IMR-90 (cell line): ENCODE measurements at regions not wholly inside any gene's neighbourhood (a gene's known extent, or its start where the extent isn't known, plus 50 kb on each side); places are given as distances from the start of the nearest gene placed in this dataset.

Experiments used
- ATAC-seq: fragments of 200-7000 bp; cut with Tn5 transposase; 2 replicates; pipeline ENCODE4 v1.9.1; 2020; ENCODE audit warnings: low read depth, mild to moderate bottlenecking, moderate library complexity
- BruUV-seq: library from RNA; stranded (reverse); fragments of 400-500 nt; replicated peaks from 2 replicates; lab custom pipeline; 2021; lab: Mats Ljungman, UMichigan
- CTCF ChIA-PET: fragments of 300-600 bp; formaldehyde crosslinking; extraction: SDS; loops from one replicate; lab custom pipeline; 2021; ENCODE audit warnings: antibody characterized with exemption; lab: Yijun Ruan, JAX
- POLR2A ChIA-PET: fragments of 300-600 bp; sonication (Branson Sonifier 250); formaldehyde crosslinking; loops from one replicate; lab custom pipeline; 2022; ENCODE audit warnings: antibody characterized with exemption; ENCODE audit not compliant: unreplicated experiment; lab: Charles Lee
- DNase-seq: peaks from one replicate; pipeline ENCODE4 v3.0.0; 2013
- H2AFZ ChIP-seq: replicated peaks from 2 replicates; pipeline ENCODE3; 2013; ENCODE audit warnings: low read length, mild to moderate bottlenecking; ENCODE audit not compliant: poor library complexity
- H2AK5ac ChIP-seq: 2 replicates; pipeline ENCODE4 v1.6.1; 2013; ENCODE audit warnings: low read depth, low read length, inconsistent platforms
- H2AK9ac ChIP-seq: replicated peaks from 2 replicates; pipeline ENCODE3; 2013; ENCODE audit warnings: mild to moderate bottlenecking, low read depth, low read length, moderate library complexity; ENCODE audit not compliant: poor library complexity
- H2BK120ac ChIP-seq: 2 replicates; pipeline ENCODE4 v1.6.1; 2013; ENCODE audit warnings: low read depth, low read length, inconsistent platforms
- H2BK15ac ChIP-seq: 3 replicates; pipeline ENCODE4 v1.6.1; 2013; ENCODE audit warnings: low read depth, low read length, inconsistent platforms
- H2BK20ac ChIP-seq: 2 replicates; pipeline ENCODE4 v1.6.1; 2013; ENCODE audit warnings: low read depth, mild to moderate bottlenecking, inconsistent platforms, low read length, moderate library complexity
- H2BK5ac ChIP-seq: 2 replicates; pipeline ENCODE4 v1.6.1; 2013; ENCODE audit warnings: mild to moderate bottlenecking, low read depth, low read length, inconsistent platforms; ENCODE audit not compliant: poor library complexity, severe bottlenecking
- H3K14ac ChIP-seq: replicated peaks from 2 replicates; pipeline ENCODE4 v1.6.1; 2013; ENCODE audit warnings: low read depth, low read length, inconsistent platforms
- H3K18ac ChIP-seq: 2 replicates; pipeline ENCODE4 v1.6.1; 2013; ENCODE audit warnings: low read depth, low read length, control low read depth
- H3K23ac ChIP-seq: 2 replicates; pipeline ENCODE4 v1.6.1; 2013; ENCODE audit warnings: low read depth, low read length, inconsistent platforms
- H3K27ac ChIP-seq: 2 replicates; pipeline ENCODE4 v1.5.1; 2013; ENCODE audit warnings: mild to moderate bottlenecking, control low read depth, low read length; ENCODE audit not compliant: insufficient read depth
- H3K27me3 ChIP-seq: 2 replicates; pipeline ENCODE4 v1.6.1; 2013; ENCODE audit warnings: low read length; ENCODE audit not compliant: control insufficient read depth, insufficient read depth
- H3K36me3 ChIP-seq: 2 replicates; pipeline ENCODE4 v1.6.1; 2013; ENCODE audit warnings: low read length, mixed read lengths; ENCODE audit not compliant: control insufficient read depth, insufficient read depth
- H3K4ac ChIP-seq: 2 replicates; pipeline ENCODE4 v1.6.1; 2013; ENCODE audit warnings: low read depth, low read length, inconsistent platforms
- H3K4me1 ChIP-seq: 2 replicates; pipeline ENCODE4 v1.6.1; 2013; ENCODE audit warnings: low read length, mixed read lengths; ENCODE audit not compliant: control insufficient read depth, insufficient read depth
- H3K4me2 ChIP-seq: 2 replicates; pipeline ENCODE4 v1.6.1; 2013; ENCODE audit warnings: low read depth, mild to moderate bottlenecking, control low read depth, low read length, moderate library complexity
- H3K4me3 ChIP-seq: 2 replicates; pipeline ENCODE4 v1.5.1; 2013; ENCODE audit warnings: low read depth, mild to moderate bottlenecking, control low read depth, low read length, moderate library complexity; ENCODE audit not compliant: insufficient read depth
- H3K56ac ChIP-seq: 2 replicates; pipeline ENCODE4 v1.6.1; 2013; ENCODE audit warnings: low read length, inconsistent platforms; ENCODE audit not compliant: insufficient read depth; ENCODE audit errors: extremely low read depth
- H3K79me1 ChIP-seq, 2 experiments: 2 replicates each; pipeline ENCODE4 v1.6.1; 2013; ENCODE audit warnings: low read length in 2 of 2, inconsistent platforms in 1 of 2, low read depth in 1 of 2
- H3K9ac ChIP-seq: 2 replicates; pipeline ENCODE4 v1.6.1; 2013; ENCODE audit warnings: low read depth, low read length, control low read depth
- H3K9me1 ChIP-seq: 2 replicates; pipeline ENCODE4 v1.6.1; 2013; ENCODE audit warnings: low read length, inconsistent platforms; ENCODE audit not compliant: insufficient read depth
- H3K9me3 ChIP-seq: 2 replicates; pipeline ENCODE4 v1.6.1; 2013; ENCODE audit warnings: low read length; ENCODE audit not compliant: control insufficient read depth, insufficient read depth
- H4K20me1 ChIP-seq: 2 replicates; pipeline ENCODE4 v1.6.1; 2013; ENCODE audit warnings: low read length, inconsistent platforms; ENCODE audit not compliant: insufficient read depth
- H4K5ac ChIP-seq: 2 replicates; pipeline ENCODE4 v1.6.1; 2013; ENCODE audit warnings: mild to moderate bottlenecking, low read depth, low read length, control low read depth
- H4K8ac ChIP-seq, 2 experiments: 2 replicates each; pipeline ENCODE4 v1.6.1; 2013; ENCODE audit warnings: low read depth in 2 of 2, low read length in 2 of 2, control low read depth in 1 of 2, inconsistent platforms in 1 of 2
- H4K91ac ChIP-seq: 2 replicates; pipeline ENCODE4 v1.6.1; 2013; ENCODE audit warnings: low read depth, low read length, inconsistent platforms; ENCODE audit not compliant: insufficient read depth
- CTCF ChIP-seq: conservative IDR thresholded peaks from 2 replicates; pipeline ENCODE4 v1.5.1; 2012; ENCODE audit warnings: mild to moderate bottlenecking, low read depth, low read length, improper control_type of control experiment
- MAFK ChIP-seq: IDR thresholded peaks from 2 replicates; pipeline ENCODE4 v1.6.1; 2012; ENCODE audit warnings: low read depth, low read length, improper control_type of control experiment
- WGBS, 2 experiments: methylation state at CpG; one replicate each; pipeline versions ENCODE4 v1.1.5 to v1.1.7; 2013; ENCODE audit warnings: missing lambda C conversion rate in 2 of 2; ENCODE audit not compliant: insufficient read length in 1 of 2; ENCODE audit errors: extremely low coverage in 2 of 2; 5-methylcytosine and 5-hydroxymethylcytosine counted together
- dilution Hi-C: fragments of 300-500 bp; cut with HindIII; formaldehyde crosslinking; loops from one replicate; pipeline ENCODE4 v1.14.3; 2018; ENCODE audit warnings: low sequenced_read_pairs; ENCODE audit not compliant: unreplicated experiment
- in situ Hi-C: fragments of 300-500 bp; cut with MboI; formaldehyde crosslinking; loops from 3 replicates; pipeline ENCODE4 v1.14.3; 2019; ENCODE audit warnings: low sequenced_read_pairs, inconsistent platforms, mixed read lengths
- intact Hi-C: fragments of 100-400 bp; cut with micrococcal nuclease; formaldehyde crosslinking; loops from 2 replicates; pipeline ENCODE4 v1.10.0; 2022

- BruUV-seq: no TSS peak
Measured at GRCh38 chr4:71113294-71113693, 119.8 kb downstream of the DCK start.

More at GRCh38 chr4:71113294-71113693, 119.8 kb downstream of the DCK start:
- Histone ChIP-seq H3K18ac (no peak overlapping the region), H3K4ac (no peak overlapping the region), H2AK9ac (no peak overlapping the region), H3K79me1 (no peaks in the 10 kb centered on the region), H3K27ac (no peak overlapping the region), H2BK120ac (no peak overlapping the region), H3K9me3 (no peaks in the 10 kb centered on the region), H4K5ac (no peak overlapping the region), H3K36me3 (no peaks in the 10 kb centered on the region), H2BK15ac (no peak overlapping the region), H3K9ac (no peak overlapping the region), H3K4me1 (no peaks in the 10 kb centered on the region), H2AK5ac (no peak overlapping the region), H3K27me3 (no peaks in the 10 kb centered on the region), H2AFZ (no peak overlapping the region), H4K20me1 (no peaks in the 10 kb centered on the region), H3K4me2 (no peak overlapping the region), H4K8ac (no peak overlapping the region), H3K14ac (no peak overlapping the region), H3K23ac (no peak overlapping the region), H3K4me3 (no peak overlapping the region), H2BK20ac (no peak overlapping the region), H3K9me1 (no peaks in the 10 kb centered on the region), H3K56ac (no peak overlapping the region), H4K91ac (no peak overlapping the region), H2BK5ac (no peak overlapping the region)
- ChIA-PET CTCF (interaction anchor here (1.3 kb wide), 1 partner anchor 13 kb away, joined by 3 read pairs; no protein-coding TSS in a partner anchor), POLR2A (no interaction called here)
- ATAC-seq: no peak
- in situ Hi-C loops: loop anchor here (5.0 kb wide), 1 partner anchor 36 kb away; no protein-coding TSS in a partner anchor
- TF ChIP-seq MAFK (no peak), CTCF (0 out of 2 replicates have a peak, but pooled peaks have one; percentile 3)
- no CpG with 5 or more reads among the region's 1 CpG for WGBS, 2 experiments
- dilution Hi-C loops: no loop called here
- no peak for DNase-seq
- intact Hi-C loops: no loop called here
